H1 (cell line): ENCODE measurements at regions not wholly inside any gene's neighbourhood (a gene's known extent, or its start where the extent isn't known, plus 50 kb on each side); places are given as distances from the start of the nearest gene placed in this dataset.

ENCODE experiments used
- CEBPB ChIP-seq: IDR thresholded peaks from 2 replicates; pipeline ENCODE4 v1.6.1; 2012; ENCODE audit warnings: low read depth, low read length
- CHD1 ChIP-seq: IDR thresholded peaks from 2 replicates; pipeline ENCODE4 v1.6.1; 2012; ENCODE audit warnings: low read depth, low read length, improper control_type of control experiment
- TF ChIP-seq, protein P1 (sequence below), 3 experiments: IDR thresholded peaks; 1 replicate in 2 of 3; 2 replicates in 1 of 3; pipeline versions ENCODE4 v1.5.1 to v1.6.1; 2011; ENCODE audit warnings: low read length in 3 of 3, mild to moderate bottlenecking in 3 of 3, inconsistent platforms in 2 of 3, low read depth in 1 of 3, moderate library complexity in 1 of 3; ENCODE audit not compliant: insufficient read depth in 1 of 3; ENCODE audit errors: control extremely low read depth in 1 of 3
- TF ChIP-seq, protein P2 (sequence below): fragments of 300-600 bp; sonication (generic); IDR thresholded peaks from 2 replicates; pipeline ENCODE4 v1.7.1; 2012; ENCODE audit warnings: low read length, moderate library complexity, mild to moderate bottlenecking, inconsistent platforms; ENCODE audit not compliant: insufficient replicate concordance

DNA sequence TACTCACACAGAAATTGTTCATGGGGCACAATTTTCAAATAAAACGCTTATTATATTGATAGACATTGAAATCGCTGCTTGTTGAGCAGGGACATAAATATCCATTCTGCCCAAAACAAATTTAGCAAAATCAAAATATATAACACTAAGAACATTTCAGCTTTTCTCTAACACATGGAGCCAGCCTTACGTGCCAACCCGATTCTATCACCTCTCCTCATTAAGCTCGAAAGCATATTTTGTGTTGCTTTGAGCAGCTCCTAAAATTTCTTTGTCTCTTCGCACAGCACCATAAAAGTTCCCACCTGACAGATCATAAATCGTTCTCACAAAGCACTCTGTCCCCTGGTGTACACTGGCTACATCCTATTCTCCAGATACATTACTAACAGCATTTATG, 1034.4 kb upstream of the KLHL29 start (continued):
- TF ChIP-seq, protein P1, sequence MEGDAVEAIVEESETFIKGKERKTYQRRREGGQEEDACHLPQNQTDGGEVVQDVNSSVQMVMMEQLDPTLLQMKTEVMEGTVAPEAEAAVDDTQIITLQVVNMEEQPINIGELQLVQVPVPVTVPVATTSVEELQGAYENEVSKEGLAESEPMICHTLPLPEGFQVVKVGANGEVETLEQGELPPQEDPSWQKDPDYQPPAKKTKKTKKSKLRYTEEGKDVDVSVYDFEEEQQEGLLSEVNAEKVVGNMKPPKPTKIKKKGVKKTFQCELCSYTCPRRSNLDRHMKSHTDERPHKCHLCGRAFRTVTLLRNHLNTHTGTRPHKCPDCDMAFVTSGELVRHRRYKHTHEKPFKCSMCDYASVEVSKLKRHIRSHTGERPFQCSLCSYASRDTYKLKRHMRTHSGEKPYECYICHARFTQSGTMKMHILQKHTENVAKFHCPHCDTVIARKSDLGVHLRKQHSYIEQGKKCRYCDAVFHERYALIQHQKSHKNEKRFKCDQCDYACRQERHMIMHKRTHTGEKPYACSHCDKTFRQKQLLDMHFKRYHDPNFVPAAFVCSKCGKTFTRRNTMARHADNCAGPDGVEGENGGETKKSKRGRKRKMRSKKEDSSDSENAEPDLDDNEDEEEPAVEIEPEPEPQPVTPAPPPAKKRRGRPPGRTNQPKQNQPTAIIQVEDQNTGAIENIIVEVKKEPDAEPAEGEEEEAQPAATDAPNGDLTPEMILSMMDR (IDR thresholded peaks at IDR 0.05; ENCODE audit: control extremely low read depth in 1 of 3, insufficient read depth in 1 of 3, low read depth in 1 of 3, low read length in 3 of 3) = no peak
- TF ChIP-seq CEBPB = no peak
- TF ChIP-seq, protein P2, sequence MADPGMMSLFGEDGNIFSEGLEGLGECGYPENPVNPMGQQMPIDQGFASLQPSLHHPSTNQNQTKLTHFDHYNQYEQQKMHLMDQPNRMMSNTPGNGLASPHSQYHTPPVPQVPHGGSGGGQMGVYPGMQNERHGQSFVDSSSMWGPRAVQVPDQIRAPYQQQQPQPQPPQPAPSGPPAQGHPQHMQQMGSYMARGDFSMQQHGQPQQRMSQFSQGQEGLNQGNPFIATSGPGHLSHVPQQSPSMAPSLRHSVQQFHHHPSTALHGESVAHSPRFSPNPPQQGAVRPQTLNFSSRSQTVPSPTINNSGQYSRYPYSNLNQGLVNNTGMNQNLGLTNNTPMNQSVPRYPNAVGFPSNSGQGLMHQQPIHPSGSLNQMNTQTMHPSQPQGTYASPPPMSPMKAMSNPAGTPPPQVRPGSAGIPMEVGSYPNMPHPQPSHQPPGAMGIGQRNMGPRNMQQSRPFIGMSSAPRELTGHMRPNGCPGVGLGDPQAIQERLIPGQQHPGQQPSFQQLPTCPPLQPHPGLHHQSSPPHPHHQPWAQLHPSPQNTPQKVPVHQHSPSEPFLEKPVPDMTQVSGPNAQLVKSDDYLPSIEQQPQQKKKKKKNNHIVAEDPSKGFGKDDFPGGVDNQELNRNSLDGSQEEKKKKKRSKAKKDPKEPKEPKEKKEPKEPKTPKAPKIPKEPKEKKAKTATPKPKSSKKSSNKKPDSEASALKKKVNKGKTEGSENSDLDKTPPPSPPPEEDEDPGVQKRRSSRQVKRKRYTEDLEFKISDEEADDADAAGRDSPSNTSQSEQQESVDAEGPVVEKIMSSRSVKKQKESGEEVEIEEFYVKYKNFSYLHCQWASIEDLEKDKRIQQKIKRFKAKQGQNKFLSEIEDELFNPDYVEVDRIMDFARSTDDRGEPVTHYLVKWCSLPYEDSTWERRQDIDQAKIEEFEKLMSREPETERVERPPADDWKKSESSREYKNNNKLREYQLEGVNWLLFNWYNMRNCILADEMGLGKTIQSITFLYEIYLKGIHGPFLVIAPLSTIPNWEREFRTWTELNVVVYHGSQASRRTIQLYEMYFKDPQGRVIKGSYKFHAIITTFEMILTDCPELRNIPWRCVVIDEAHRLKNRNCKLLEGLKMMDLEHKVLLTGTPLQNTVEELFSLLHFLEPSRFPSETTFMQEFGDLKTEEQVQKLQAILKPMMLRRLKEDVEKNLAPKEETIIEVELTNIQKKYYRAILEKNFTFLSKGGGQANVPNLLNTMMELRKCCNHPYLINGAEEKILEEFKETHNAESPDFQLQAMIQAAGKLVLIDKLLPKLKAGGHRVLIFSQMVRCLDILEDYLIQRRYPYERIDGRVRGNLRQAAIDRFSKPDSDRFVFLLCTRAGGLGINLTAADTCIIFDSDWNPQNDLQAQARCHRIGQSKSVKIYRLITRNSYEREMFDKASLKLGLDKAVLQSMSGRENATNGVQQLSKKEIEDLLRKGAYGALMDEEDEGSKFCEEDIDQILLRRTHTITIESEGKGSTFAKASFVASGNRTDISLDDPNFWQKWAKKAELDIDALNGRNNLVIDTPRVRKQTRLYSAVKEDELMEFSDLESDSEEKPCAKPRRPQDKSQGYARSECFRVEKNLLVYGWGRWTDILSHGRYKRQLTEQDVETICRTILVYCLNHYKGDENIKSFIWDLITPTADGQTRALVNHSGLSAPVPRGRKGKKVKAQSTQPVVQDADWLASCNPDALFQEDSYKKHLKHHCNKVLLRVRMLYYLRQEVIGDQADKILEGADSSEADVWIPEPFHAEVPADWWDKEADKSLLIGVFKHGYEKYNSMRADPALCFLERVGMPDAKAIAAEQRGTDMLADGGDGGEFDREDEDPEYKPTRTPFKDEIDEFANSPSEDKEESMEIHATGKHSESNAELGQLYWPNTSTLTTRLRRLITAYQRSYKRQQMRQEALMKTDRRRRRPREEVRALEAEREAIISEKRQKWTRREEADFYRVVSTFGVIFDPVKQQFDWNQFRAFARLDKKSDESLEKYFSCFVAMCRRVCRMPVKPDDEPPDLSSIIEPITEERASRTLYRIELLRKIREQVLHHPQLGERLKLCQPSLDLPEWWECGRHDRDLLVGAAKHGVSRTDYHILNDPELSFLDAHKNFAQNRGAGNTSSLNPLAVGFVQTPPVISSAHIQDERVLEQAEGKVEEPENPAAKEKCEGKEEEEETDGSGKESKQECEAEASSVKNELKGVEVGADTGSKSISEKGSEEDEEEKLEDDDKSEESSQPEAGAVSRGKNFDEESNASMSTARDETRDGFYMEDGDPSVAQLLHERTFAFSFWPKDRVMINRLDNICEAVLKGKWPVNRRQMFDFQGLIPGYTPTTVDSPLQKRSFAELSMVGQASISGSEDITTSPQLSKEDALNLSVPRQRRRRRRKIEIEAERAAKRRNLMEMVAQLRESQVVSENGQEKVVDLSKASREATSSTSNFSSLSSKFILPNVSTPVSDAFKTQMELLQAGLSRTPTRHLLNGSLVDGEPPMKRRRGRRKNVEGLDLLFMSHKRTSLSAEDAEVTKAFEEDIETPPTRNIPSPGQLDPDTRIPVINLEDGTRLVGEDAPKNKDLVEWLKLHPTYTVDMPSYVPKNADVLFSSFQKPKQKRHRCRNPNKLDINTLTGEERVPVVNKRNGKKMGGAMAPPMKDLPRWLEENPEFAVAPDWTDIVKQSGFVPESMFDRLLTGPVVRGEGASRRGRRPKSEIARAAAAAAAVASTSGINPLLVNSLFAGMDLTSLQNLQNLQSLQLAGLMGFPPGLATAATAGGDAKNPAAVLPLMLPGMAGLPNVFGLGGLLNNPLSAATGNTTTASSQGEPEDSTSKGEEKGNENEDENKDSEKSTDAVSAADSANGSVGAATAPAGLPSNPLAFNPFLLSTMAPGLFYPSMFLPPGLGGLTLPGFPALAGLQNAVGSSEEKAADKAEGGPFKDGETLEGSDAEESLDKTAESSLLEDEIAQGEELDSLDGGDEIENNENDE = no peak
- no peak for TF ChIP-seq CHD1
- TF ChIP-seq, all 59 proteins: peak for 0
